MM.1S (cell line): ENCODE measurements at regions not wholly inside any gene's neighbourhood (a gene's known extent, or its start where the extent isn't known, plus 50 kb on each side); places are given as distances from the start of the nearest gene placed in this dataset.

Source experiments
- DNase-seq: peaks from one replicate; pipeline ENCODE4 v3.0.0-alpha.2; 2015
- H2AFZ ChIP-seq: fragments of 300-600 bp; sonication (generic); 2 replicates; pipeline ENCODE4 v1.6.0; 2016; ENCODE audit warnings: antibody characterized with exemption, low read length
- H3F3A ChIP-seq: fragments of 300-600 bp; sonication (generic); 2 replicates; pipeline ENCODE4 v1.6.1; 2016; ENCODE audit warnings: mild to moderate bottlenecking, antibody characterized with exemption, low read length, moderate library complexity, mixed read lengths; ENCODE audit not compliant: insufficient read depth
- H3K27ac ChIP-seq: fragments of 300-600 bp; sonication (generic); 2 replicates; pipeline ENCODE4 v1.5.1; 2016; ENCODE audit warnings: mild to moderate bottlenecking, low read length
- H3K27me3 ChIP-seq: fragments of 300-600 bp; sonication (generic); replicated peaks from 2 replicates; pipeline ENCODE4 v1.6.0; 2016; ENCODE audit warnings: low read length; ENCODE audit not compliant: insufficient read depth
- H3K36me3 ChIP-seq: fragments of 300-600 bp; sonication (generic); replicated peaks from 2 replicates; pipeline ENCODE4 v1.6.1; 2016; ENCODE audit warnings: mild to moderate bottlenecking, low read length, mixed read lengths; ENCODE audit not compliant: insufficient read depth
- H3K4me1 ChIP-seq: fragments of 300-600 bp; sonication (generic); 2 replicates; pipeline ENCODE4 v1.6.1; 2016; ENCODE audit warnings: low read length, mixed read lengths
- H3K4me2 ChIP-seq: fragments of 300-600 bp; sonication (generic); 2 replicates; pipeline ENCODE4 v1.6.0; 2016; ENCODE audit warnings: low read depth, low read length
- H3K4me3 ChIP-seq: fragments of 300-600 bp; sonication (generic); 2 replicates; pipeline ENCODE4 v1.5.1; 2016; ENCODE audit warnings: low read length, mixed read lengths
- H3K79me2 ChIP-seq: fragments of 300-600 bp; sonication (generic); 2 replicates; pipeline ENCODE4 v1.6.1; 2016; ENCODE audit warnings: mixed run types, low read length, mixed read lengths
- H3K9ac ChIP-seq: fragments of 300-600 bp; sonication (generic); 2 replicates; pipeline ENCODE4 v1.6.1; 2016; ENCODE audit warnings: low read length, mixed read lengths
- H3K9me2 ChIP-seq: fragments of 300-600 bp; sonication (generic); replicated peaks from 2 replicates; pipeline ENCODE4 v1.6.1; 2016; ENCODE audit warnings: mild to moderate bottlenecking, low read length, mixed read lengths; ENCODE audit not compliant: insufficient read depth
- H3K9me3 ChIP-seq: fragments of 300-600 bp; sonication (generic); replicated peaks from 2 replicates; pipeline ENCODE4 v1.6.1; 2016; ENCODE audit warnings: mild to moderate bottlenecking, low read length, mixed read lengths; ENCODE audit not compliant: insufficient read depth
- H4K20me1 ChIP-seq: fragments of 300-600 bp; sonication (generic); 2 replicates; pipeline ENCODE4 v1.6.1; 2016; ENCODE audit warnings: mild to moderate bottlenecking, low read length, moderate library complexity, mixed read lengths; ENCODE audit not compliant: insufficient read depth
- CTCF ChIP-seq: fragments of 300-600 bp; sonication (generic); IDR thresholded peaks from 2 replicates; pipeline ENCODE4 v1.5.1; 2016; ENCODE audit warnings: antibody characterized with exemption, low read length, mixed read lengths
- EZH2 ChIP-seq: fragments of 300-600 bp; sonication (generic); optimal IDR thresholded peaks from 2 replicates; pipeline ENCODE3; 2017; ENCODE audit warnings: low read depth, mild to moderate bottlenecking, antibody characterized with exemption, low read length, mixed read lengths
- EZH2phosphoT487 ChIP-seq: fragments of 300-600 bp; sonication (generic); IDR thresholded peaks from 2 replicates; pipeline ENCODE4 v1.6.1; 2018; ENCODE audit warnings: antibody characterized with exemption, low read length

- Histone ChIP-seq H3K4me3 (no peak overlapping the region), H3K27ac (no peak overlapping the region), H3K27me3 (no peaks in the 10 kb centered on the region), H3K4me1 (no peaks in the 10 kb centered on the region), H3K79me2 (no peaks in the 10 kb centered on the region), H3K9me2 (no peaks in the 10 kb centered on the region), H2AFZ (no peak overlapping the region), H3K9ac (no peak overlapping the region), H4K20me1 (no peaks in the 10 kb centered on the region), H3K36me3 (no peaks in the 10 kb centered on the region), H3K9me3 (no peaks in the 10 kb centered on the region), H3F3A (no peaks in the 10 kb centered on the region), H3K4me2 (no peak overlapping the region)
- DNase-seq: no peak
- TF ChIP-seq EZH2: no peak
- no peak for TF ChIP-seq CTCF
- TF ChIP-seq EZH2phosphoT487: no peak
Measured at GRCh38 chr7:142337054-142338001, 79.5 kb upstream of the PRSS58 start.

GRCh38 chr7:142334806-142335205 lies 76.9 kb upstream of the PRSS58 start:
- Histone ChIP-seq H3F3A (no peaks in the 10 kb centered on the region), H3K36me3 (no peaks in the 10 kb centered on the region), H3K9me2 (no peaks in the 10 kb centered on the region), H3K27me3 (no peaks in the 10 kb centered on the region), H3K79me2 (no peaks in the 10 kb centered on the region), H3K4me1 (no peaks in the 10 kb centered on the region), H3K27ac (no peak overlapping the region), H3K4me3 (no peak overlapping the region), H3K9me3 (no peaks in the 10 kb centered on the region), H3K4me2 (no peak overlapping the region), H2AFZ (no peak overlapping the region), H4K20me1 (no peaks in the 10 kb centered on the region), H3K9ac (no peak overlapping the region)
- TF ChIP-seq EZH2 (no peak), CTCF (no peak), EZH2phosphoT487 (no peak)
- no peak for DNase-seq

GRCh38 chr7:142334236-142334635 lies 76.4 kb upstream of the PRSS58 start:
- H3K36me3 ChIP-seq: no peaks in the 10 kb centered on the region
- no peak for TF ChIP-seq EZH2
- no peak for TF ChIP-seq CTCF
- TF ChIP-seq EZH2phosphoT487: no peak
- no peaks in the 10 kb centered on the region for H3K79me2 ChIP-seq
- H3K27ac ChIP-seq: no peak overlapping the region
- no peaks in the 10 kb centered on the region for H3K9me3 ChIP-seq
- no peak overlapping the region for H3K4me2 ChIP-seq
- H3K27me3 ChIP-seq: no peaks in the 10 kb centered on the region
- no peaks in the 10 kb centered on the region for H4K20me1 ChIP-seq
- H3K9ac ChIP-seq: no peak overlapping the region
- no peaks in the 10 kb centered on the region for H3K9me2 ChIP-seq
- no peak overlapping the region for H2AFZ ChIP-seq
- no peaks in the 10 kb centered on the region for H3K4me1 ChIP-seq
- H3K4me3 ChIP-seq: no peak overlapping the region
- no peaks in the 10 kb centered on the region for H3F3A ChIP-seq
- no peak for DNase-seq
